HEK293 (cell line): ENCODE measurements at regions not wholly inside any gene's neighbourhood (a gene's known extent, or its start where the extent isn't known, plus 50 kb on each side); places are given as distances from the start of the nearest gene placed in this dataset.

Source experiments
- CTCF ChIA-PET: fragments of 350-600 bp; formaldehyde crosslinking; extraction: SDS; loops from one replicate; lab custom pipeline; 2021; ENCODE audit warnings: antibody characterized with exemption; lab: Yijun Ruan, JAX
- POLR2A ChIA-PET: fragments of 300-600 bp; formaldehyde crosslinking; extraction: SDS; loops from one replicate; lab custom pipeline; 2020; ENCODE audit warnings: antibody characterized with exemption, inconsistent platforms; lab: Yijun Ruan, JAX
- H3K27ac ChIP-seq: fragments of 200-500 bp; sonication (Bioruptor generic); 2 replicates; pipeline ENCODE4 v1.5.1; 2014; ENCODE audit warnings: low read depth, low read length, control low read depth, inconsistent platforms; ENCODE audit errors: extremely low read depth
- H3K36me3 ChIP-seq, 2 experiments: fragments of 200-500 bp in 1 of 2; sonication (Bioruptor generic) in 1 of 2; 1 replicate in 1 of 2; 2 replicates in 1 of 2; pipeline ENCODE4 v1.5.1; 2014 to 2017; ENCODE audit warnings: inconsistent platforms in 2 of 2, low read length in 2 of 2; ENCODE audit not compliant: control insufficient read depth in 2 of 2, insufficient read depth in 1 of 2
- H3K4me1 ChIP-seq: fragments of 200-500 bp; sonication (Bioruptor generic); 2 replicates; pipeline ENCODE4 v1.5.1; 2014; ENCODE audit warnings: mild to moderate bottlenecking, low read length, inconsistent platforms; ENCODE audit not compliant: control insufficient read depth, insufficient read depth
- H3K4me3 ChIP-seq: 2 replicates; pipeline ENCODE4 v1.5.1; 2011; ENCODE audit warnings: low read depth, mild to moderate bottlenecking, control low read depth, low read length, moderate library complexity
- H3K9me3 ChIP-seq: fragments of 200-500 bp; sonication (Bioruptor generic); 2 replicates; pipeline ENCODE4 v1.5.1; 2014; ENCODE audit warnings: low read depth, low read length, inconsistent platforms; ENCODE audit not compliant: control insufficient read depth, insufficient read depth
- SCRT2 ChIP-seq: fragments of 450-650 bp; formaldehyde crosslinking; IDR thresholded peaks from 2 replicates; pipeline ENCODE4 v1.5.1; 2016; ENCODE audit warnings: missing biosample characterization, missing genetic modification characterization
- ZNF132 ChIP-seq: fragments of 450-650 bp; formaldehyde crosslinking; IDR thresholded peaks from 2 replicates; pipeline ENCODE4 v1.5.1; 2017; ENCODE audit warnings: missing biosample characterization, missing genetic modification characterization, borderline replicate concordance
- ZNF302 ChIP-seq: fragments of 450-650 bp; formaldehyde crosslinking; IDR thresholded peaks from 2 replicates; pipeline ENCODE4 v1.5.1; 2016; ENCODE audit warnings: missing biosample characterization, missing genetic modification characterization, low read depth
- ZNF335 ChIP-seq: fragments of 450-650 bp; formaldehyde crosslinking; conservative IDR thresholded peaks from 2 replicates; pipeline ENCODE4 v1.5.1; 2016; ENCODE audit warnings: missing biosample characterization, missing genetic modification characterization
- ZXDB ChIP-seq: fragments of 450-650 bp; formaldehyde crosslinking; IDR thresholded peaks from 2 replicates; pipeline ENCODE4 v1.5.1; 2016; ENCODE audit warnings: missing biosample characterization, missing genetic modification characterization
- TF ChIP-seq, protein P1 (sequence below): fragments of 450-650 bp; formaldehyde crosslinking; IDR thresholded peaks from 2 replicates; pipeline ENCODE4 v1.5.1; 2017; ENCODE audit warnings: missing biosample characterization, missing genetic modification characterization
- TF ChIP-seq, protein P2 (sequence below): fragments of 450-650 bp; formaldehyde crosslinking; IDR thresholded peaks from 2 replicates; pipeline ENCODE4 v1.5.1; 2016; ENCODE audit warnings: missing biosample characterization, missing genetic modification characterization, borderline replicate concordance
- TF ChIP-seq, protein P3 (sequence below): fragments of 450-650 bp; formaldehyde crosslinking; IDR thresholded peaks from 2 replicates; pipeline ENCODE4 v1.5.1; 2017; ENCODE audit warnings: missing biosample characterization, missing genetic modification characterization
- TF ChIP-seq, protein P4 (sequence below): fragments of 450-650 bp; formaldehyde crosslinking; IDR thresholded peaks from 2 replicates; pipeline ENCODE4 v1.5.1; 2016; ENCODE audit warnings: missing biosample characterization, missing genetic modification characterization
- TF ChIP-seq, protein P5 (sequence below): fragments of 450-650 bp; formaldehyde crosslinking; IDR thresholded peaks from 2 replicates; pipeline ENCODE4 v1.5.1; 2016; ENCODE audit warnings: missing biosample characterization, missing genetic modification characterization, low read depth

DNA sequence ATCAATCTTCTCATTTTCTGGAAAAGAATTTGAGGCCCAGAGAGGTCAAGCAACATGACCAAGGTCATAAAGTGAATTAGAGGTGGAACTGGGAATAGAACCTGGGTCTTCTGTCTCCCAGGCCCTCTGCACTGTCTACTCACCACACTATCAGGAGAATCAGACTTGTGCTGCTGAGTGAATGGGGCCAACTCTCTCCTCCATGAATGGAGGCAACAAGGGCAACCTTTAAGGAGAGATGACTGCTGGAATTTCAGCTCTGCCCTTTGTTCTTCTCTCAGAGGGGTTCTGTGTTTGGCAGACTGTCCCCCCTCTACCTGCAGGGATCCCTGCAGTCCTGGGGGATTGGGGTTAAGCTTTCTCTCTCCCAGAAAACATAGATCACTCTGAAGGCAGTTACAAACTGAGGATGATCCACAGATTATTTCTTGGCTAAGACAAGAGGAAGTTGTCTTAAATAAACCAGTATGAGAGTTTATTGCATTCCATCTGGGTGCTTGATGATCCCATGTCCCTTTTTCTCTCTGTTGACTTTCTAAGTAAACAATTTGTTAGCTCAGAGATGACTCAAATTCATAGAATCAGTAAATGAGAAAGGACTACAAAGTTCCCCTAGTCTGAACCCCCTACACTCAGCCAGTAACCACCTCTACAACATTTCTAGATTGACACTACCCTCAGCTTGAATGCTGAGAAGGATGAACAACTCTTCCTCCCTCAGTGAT, 99.0 kb upstream of the LIPC start:
- ChIA-PET POLR2A (interaction anchor here (1.8 kb wide), 1 partner anchor 417 kb away, joined by 6 read pairs; the partner anchor contains the start of gene ADAM10), CTCF (interaction anchor here (0.6 to 0.7 kb wide), 2 partner anchors 22 to 59 kb away, joined by 3 to 4 read pairs; no protein-coding TSS in a partner anchor)
- Histone ChIP-seq H3K27ac (peak overlapping the region; percentile 62), H3K4me3 (no peak overlapping the region), H3K4me1 (peaks cover 8% of the 10 kb centered on the region; the same call in 1 of the 2 replicates), H3K9me3 (no peaks in the 10 kb centered on the region), H3K36me3 (no peaks in the 10 kb centered on the region)
- TF ChIP-seq, protein P1, sequence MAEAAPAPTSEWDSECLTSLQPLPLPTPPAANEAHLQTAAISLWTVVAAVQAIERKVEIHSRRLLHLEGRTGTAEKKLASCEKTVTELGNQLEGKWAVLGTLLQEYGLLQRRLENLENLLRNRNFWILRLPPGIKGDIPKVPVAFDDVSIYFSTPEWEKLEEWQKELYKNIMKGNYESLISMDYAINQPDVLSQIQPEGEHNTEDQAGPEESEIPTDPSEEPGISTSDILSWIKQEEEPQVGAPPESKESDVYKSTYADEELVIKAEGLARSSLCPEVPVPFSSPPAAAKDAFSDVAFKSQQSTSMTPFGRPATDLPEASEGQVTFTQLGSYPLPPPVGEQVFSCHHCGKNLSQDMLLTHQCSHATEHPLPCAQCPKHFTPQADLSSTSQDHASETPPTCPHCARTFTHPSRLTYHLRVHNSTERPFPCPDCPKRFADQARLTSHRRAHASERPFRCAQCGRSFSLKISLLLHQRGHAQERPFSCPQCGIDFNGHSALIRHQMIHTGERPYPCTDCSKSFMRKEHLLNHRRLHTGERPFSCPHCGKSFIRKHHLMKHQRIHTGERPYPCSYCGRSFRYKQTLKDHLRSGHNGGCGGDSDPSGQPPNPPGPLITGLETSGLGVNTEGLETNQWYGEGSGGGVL (tag by site-specific recombination), result 0 out of 2 replicates have a peak, but pooled peaks have one; percentile 15
- TF ChIP-seq, protein P2, sequence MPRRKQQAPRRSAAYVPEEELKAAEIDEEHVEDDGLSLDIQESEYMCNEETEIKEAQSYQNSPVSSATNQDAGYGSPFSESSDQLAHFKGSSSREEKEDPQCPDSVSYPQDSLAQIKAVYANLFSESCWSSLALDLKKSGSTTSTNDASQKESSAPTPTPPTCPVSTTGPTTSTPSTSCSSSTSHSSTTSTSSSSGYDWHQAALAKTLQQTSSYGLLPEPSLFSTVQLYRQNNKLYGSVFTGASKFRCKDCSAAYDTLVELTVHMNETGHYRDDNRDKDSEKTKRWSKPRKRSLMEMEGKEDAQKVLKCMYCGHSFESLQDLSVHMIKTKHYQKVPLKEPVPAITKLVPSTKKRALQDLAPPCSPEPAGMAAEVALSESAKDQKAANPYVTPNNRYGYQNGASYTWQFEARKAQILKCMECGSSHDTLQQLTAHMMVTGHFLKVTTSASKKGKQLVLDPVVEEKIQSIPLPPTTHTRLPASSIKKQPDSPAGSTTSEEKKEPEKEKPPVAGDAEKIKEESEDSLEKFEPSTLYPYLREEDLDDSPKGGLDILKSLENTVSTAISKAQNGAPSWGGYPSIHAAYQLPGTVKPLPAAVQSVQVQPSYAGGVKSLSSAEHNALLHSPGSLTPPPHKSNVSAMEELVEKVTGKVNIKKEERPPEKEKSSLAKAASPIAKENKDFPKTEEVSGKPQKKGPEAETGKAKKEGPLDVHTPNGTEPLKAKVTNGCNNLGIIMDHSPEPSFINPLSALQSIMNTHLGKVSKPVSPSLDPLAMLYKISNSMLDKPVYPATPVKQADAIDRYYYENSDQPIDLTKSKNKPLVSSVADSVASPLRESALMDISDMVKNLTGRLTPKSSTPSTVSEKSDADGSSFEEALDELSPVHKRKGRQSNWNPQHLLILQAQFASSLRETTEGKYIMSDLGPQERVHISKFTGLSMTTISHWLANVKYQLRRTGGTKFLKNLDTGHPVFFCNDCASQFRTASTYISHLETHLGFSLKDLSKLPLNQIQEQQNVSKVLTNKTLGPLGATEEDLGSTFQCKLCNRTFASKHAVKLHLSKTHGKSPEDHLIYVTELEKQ (tag by site-specific recombination), result no peak
- no peak for TF ChIP-seq ZNF302 (tag by site-specific recombination)

DNA sequence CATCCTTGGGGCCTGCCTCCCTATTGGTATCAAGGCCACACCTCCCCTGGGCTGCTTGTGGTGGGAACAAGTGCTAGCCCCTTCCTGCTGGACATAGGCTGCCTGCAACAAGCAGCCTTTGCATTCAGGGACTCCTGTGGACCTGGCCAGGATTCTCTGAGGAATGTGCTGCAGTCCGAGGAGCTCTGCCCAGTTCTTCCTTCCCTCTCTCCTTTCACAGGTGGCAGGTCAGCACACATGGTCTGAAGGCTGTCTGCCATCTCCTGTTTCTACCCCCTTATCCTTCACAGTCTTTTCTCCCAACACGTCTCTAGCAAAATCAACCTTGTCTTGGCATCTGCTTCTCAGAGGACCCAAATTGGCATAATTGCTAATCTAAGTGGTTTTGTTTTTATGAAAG, 97.0 kb upstream of the LIPC start:
- ChIA-PET POLR2A (no interaction called here), CTCF (no interaction called here)
- no peak overlapping the region for H3K4me3 ChIP-seq
- no peaks in the 10 kb centered on the region for H3K36me3 ChIP-seq
- H3K4me1 ChIP-seq, result peaks cover 8% of the 10 kb centered on the region; the same call in 1 of the 2 replicates
- no peak overlapping the region for H3K27ac ChIP-seq
- no peaks in the 10 kb centered on the region for H3K9me3 ChIP-seq
- peak; percentile 97 for TF ChIP-seq ZNF132
- no peak for TF ChIP-seq ZNF335 (tag by site-specific recombination)

DNA sequence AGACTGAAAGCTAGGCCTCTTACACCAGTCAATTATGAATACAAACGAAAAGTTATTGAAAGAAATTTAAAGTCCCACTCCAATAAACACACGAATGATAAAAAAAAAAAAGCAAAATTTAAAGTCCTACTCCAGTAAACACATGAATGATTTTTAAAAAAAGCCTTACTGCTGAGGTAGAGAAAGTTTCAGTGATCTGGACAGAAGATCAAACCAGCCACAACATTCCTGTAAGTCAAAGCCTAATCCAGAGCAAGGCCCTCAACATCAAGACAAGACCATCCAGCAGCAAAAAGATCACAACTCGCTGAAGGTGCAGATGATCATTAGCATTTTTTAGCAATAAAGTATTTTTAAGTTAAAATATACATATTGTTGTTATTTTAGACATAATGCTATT, 95.6 kb upstream of the LIPC start:
- H3K36me3 ChIP-seq, result no peaks in the 10 kb centered on the region
- peaks cover 8% of the 10 kb centered on the region; the same call in 1 of the 2 replicates for H3K4me1 ChIP-seq
- ChIA-PET CTCF (no interaction called here), POLR2A (interaction anchor here (0.8 kb wide), 1 partner anchor 435 kb away, joined by 4 read pairs; the partner anchor contains the start of gene MINDY2)
- no peak for TF ChIP-seq SCRT2 (tag by site-specific recombination)
- TF ChIP-seq ZXDB (tag by site-specific recombination), result no peak
- H3K27ac ChIP-seq, result no peak overlapping the region
- H3K4me3 ChIP-seq, result no peak overlapping the region
- no peaks in the 10 kb centered on the region for H3K9me3 ChIP-seq

DNA sequence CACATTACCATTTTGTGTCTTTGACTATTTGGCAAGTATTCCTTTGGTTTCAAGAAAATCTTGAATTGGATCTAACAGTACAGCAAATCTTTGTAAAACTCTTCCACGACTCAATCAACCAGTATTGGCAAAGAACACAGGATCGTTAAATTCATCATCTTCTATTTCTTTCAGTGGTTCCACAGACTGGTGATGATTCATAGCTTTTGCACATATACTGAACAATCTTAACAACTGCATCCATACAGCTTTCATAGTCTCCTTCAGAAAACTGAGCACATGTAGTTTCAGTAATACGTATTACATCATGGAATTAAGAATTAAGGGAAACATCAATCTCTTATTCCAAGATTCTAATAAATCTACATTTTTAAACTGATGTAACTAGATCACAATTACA, 91.6 kb upstream of the LIPC start:
- ChIA-PET CTCF (interaction anchor here (0.6 kb wide), 1 partner anchor 9 kb away, joined by 3 read pairs; no protein-coding TSS in a partner anchor), POLR2A (no interaction called here)
- Histone ChIP-seq H3K9me3 (no peaks in the 10 kb centered on the region), H3K4me3 (no peak overlapping the region), H3K27ac (no peak overlapping the region), H3K4me1 (no peaks in the 10 kb centered on the region), H3K36me3 (no peaks in the 10 kb centered on the region)
- TF ChIP-seq, protein P3, sequence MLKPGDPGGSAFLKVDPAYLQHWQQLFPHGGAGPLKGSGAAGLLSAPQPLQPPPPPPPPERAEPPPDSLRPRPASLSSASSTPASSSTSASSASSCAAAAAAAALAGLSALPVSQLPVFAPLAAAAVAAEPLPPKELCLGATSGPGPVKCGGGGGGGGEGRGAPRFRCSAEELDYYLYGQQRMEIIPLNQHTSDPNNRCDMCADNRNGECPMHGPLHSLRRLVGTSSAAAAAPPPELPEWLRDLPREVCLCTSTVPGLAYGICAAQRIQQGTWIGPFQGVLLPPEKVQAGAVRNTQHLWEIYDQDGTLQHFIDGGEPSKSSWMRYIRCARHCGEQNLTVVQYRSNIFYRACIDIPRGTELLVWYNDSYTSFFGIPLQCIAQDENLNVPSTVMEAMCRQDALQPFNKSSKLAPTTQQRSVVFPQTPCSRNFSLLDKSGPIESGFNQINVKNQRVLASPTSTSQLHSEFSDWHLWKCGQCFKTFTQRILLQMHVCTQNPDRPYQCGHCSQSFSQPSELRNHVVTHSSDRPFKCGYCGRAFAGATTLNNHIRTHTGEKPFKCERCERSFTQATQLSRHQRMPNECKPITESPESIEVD, result 0 out of 2 replicates have a peak, but pooled peaks have one; percentile 31
- TF ChIP-seq, protein P4, sequence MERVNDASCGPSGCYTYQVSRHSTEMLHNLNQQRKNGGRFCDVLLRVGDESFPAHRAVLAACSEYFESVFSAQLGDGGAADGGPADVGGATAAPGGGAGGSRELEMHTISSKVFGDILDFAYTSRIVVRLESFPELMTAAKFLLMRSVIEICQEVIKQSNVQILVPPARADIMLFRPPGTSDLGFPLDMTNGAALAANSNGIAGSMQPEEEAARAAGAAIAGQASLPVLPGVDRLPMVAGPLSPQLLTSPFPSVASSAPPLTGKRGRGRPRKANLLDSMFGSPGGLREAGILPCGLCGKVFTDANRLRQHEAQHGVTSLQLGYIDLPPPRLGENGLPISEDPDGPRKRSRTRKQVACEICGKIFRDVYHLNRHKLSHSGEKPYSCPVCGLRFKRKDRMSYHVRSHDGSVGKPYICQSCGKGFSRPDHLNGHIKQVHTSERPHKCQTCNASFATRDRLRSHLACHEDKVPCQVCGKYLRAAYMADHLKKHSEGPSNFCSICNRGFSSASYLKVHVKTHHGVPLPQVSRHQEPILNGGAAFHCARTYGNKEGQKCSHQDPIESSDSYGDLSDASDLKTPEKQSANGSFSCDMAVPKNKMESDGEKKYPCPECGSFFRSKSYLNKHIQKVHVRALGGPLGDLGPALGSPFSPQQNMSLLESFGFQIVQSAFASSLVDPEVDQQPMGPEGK (tag by site-specific recombination), result no peak
- TF ChIP-seq, protein P5, sequence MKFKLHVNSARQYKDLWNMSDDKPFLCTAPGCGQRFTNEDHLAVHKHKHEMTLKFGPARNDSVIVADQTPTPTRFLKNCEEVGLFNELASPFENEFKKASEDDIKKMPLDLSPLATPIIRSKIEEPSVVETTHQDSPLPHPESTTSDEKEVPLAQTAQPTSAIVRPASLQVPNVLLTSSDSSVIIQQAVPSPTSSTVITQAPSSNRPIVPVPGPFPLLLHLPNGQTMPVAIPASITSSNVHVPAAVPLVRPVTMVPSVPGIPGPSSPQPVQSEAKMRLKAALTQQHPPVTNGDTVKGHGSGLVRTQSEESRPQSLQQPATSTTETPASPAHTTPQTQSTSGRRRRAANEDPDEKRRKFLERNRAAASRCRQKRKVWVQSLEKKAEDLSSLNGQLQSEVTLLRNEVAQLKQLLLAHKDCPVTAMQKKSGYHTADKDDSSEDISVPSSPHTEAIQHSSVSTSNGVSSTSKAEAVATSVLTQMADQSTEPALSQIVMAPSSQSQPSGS (tag by site-specific recombination), result 0 out of 2 replicates have a peak, but pooled peaks have one; percentile 33
